ENCODE measurements at regions not wholly inside any gene's neighbourhood (a gene's known extent, or its start where the extent isn't known, plus 50 kb on each side); places are given as distances from the start of the nearest gene placed in this dataset.

- TF ChIP-seq, protein P1, sequence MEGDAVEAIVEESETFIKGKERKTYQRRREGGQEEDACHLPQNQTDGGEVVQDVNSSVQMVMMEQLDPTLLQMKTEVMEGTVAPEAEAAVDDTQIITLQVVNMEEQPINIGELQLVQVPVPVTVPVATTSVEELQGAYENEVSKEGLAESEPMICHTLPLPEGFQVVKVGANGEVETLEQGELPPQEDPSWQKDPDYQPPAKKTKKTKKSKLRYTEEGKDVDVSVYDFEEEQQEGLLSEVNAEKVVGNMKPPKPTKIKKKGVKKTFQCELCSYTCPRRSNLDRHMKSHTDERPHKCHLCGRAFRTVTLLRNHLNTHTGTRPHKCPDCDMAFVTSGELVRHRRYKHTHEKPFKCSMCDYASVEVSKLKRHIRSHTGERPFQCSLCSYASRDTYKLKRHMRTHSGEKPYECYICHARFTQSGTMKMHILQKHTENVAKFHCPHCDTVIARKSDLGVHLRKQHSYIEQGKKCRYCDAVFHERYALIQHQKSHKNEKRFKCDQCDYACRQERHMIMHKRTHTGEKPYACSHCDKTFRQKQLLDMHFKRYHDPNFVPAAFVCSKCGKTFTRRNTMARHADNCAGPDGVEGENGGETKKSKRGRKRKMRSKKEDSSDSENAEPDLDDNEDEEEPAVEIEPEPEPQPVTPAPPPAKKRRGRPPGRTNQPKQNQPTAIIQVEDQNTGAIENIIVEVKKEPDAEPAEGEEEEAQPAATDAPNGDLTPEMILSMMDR (conservative IDR thresholded peaks at IDR 0.05; ENCODE audit: low read depth in 2 of 2): no peak
- no peak for TF ChIP-seq STAT1 (IDR thresholded peaks at IDR 0.05; ENCODE audit: unreplicated experiment)
- TF ChIP-seq, protein P2, sequence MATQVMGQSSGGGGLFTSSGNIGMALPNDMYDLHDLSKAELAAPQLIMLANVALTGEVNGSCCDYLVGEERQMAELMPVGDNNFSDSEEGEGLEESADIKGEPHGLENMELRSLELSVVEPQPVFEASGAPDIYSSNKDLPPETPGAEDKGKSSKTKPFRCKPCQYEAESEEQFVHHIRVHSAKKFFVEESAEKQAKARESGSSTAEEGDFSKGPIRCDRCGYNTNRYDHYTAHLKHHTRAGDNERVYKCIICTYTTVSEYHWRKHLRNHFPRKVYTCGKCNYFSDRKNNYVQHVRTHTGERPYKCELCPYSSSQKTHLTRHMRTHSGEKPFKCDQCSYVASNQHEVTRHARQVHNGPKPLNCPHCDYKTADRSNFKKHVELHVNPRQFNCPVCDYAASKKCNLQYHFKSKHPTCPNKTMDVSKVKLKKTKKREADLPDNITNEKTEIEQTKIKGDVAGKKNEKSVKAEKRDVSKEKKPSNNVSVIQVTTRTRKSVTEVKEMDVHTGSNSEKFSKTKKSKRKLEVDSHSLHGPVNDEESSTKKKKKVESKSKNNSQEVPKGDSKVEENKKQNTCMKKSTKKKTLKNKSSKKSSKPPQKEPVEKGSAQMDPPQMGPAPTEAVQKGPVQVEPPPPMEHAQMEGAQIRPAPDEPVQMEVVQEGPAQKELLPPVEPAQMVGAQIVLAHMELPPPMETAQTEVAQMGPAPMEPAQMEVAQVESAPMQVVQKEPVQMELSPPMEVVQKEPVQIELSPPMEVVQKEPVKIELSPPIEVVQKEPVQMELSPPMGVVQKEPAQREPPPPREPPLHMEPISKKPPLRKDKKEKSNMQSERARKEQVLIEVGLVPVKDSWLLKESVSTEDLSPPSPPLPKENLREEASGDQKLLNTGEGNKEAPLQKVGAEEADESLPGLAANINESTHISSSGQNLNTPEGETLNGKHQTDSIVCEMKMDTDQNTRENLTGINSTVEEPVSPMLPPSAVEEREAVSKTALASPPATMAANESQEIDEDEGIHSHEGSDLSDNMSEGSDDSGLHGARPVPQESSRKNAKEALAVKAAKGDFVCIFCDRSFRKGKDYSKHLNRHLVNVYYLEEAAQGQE (IDR thresholded peaks at IDR 0.05; ENCODE audit: unreplicated experiment): no peak
- TF ChIP-seq CREB1 (CRISPR knock-in tag; IDR thresholded peaks at IDR 0.05; ENCODE audit: low read depth): no peak
- no peak for TF ChIP-seq EZH2phosphoT487 (IDR thresholded peaks at IDR 0.05; ENCODE audit: unreplicated experiment)
Measured at GRCh38 chr13:89372193-89372592, 1701.0 kb downstream of the SLITRK5 start (continued).

DNA sequence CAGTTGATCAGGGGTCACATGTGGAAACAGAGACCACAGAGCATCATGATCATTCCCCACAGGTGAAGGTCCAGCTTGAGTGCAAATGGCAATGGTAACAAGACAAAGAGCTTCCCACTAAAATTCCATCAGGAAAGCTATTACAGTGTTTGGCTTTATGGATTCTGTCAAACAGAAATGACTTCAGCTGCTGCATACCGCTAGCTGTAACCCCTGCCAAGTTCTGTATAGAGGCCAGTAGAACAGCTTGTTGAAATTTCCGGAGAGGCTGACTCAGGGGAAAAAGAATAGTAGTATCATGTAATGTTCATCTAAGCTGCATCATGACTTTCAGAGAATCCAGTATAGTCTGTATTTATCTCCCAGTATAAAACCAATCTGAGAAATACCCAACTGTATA, 1704.7 kb downstream of the SLITRK5 start:
- H3K4me3 ChIP-seq: no peak overlapping the region
- no peak overlapping the region for H3K27ac ChIP-seq (ENCODE audit: low read depth)
- no peaks in the 10 kb centered on the region for H3K36me3 ChIP-seq (ENCODE audit: insufficient read depth)
- Mint-ChIP-seq H3K4me1 (peaks cover 11% of the 10 kb centered on the region), H3K9me3 (peaks cover 2% of the 10 kb centered on the region; the same call in 1 of the 3 replicates), H3K36me3 (ENCODE audit: low read depth) (peaks cover 4% of the 10 kb centered on the region; the same call in 1 of the 3 replicates), H3K4me3 (no peak overlapping the region), H3K27me3 (ENCODE audit: insufficient read depth, low read depth, poor library complexity) (peaks cover 1% of the 10 kb centered on the region), H3K27ac (no peak overlapping the region)
- DNase-seq (ENCODE audit: low spot score) (no peak), ATAC-seq (no peak)
- peak overlapping the region; percentile 61; the same call in 1 of the 2 replicates for H2AFZ ChIP-seq
- TF ChIP-seq ZNF331 (CRISPR knock-in tag; IDR thresholded peaks at IDR 0.05; ENCODE audit: low read depth) (no peak), EZH2phosphoT487 (IDR thresholded peaks at IDR 0.05; ENCODE audit: unreplicated experiment) (no peak), CREB1 (CRISPR knock-in tag; IDR thresholded peaks at IDR 0.05; ENCODE audit: low read depth) (no peak), EZH2 (IDR thresholded peaks at IDR 0.05; ENCODE audit: low read depth, unreplicated experiment) (no peak)
- peaks cover 4% of the 10 kb centered on the region; the same call in 1 of the 2 replicates for H3K9me2 ChIP-seq (ENCODE audit: insufficient read depth)
- no peaks in the 10 kb centered on the region for H3K27me3 ChIP-seq (ENCODE audit: insufficient read depth)
- H3K4me1 ChIP-seq (ENCODE audit: insufficient read depth): peaks cover 3% of the 10 kb centered on the region; the same call in 1 of the 2 replicates
- H3F3A ChIP-seq (replicated peaks; ENCODE audit: low read depth): no peaks in the 10 kb centered on the region
- H3K79me2 ChIP-seq (replicated peaks; ENCODE audit: insufficient read depth): no peaks in the 10 kb centered on the region
- no peak overlapping the region for H3K4me2 ChIP-seq
- no peaks in the 10 kb centered on the region for H4K20me1 ChIP-seq (replicated peaks; ENCODE audit: insufficient read depth)

GRCh38 chr13:89380101-89380500, 1708.9 kb downstream of the SLITRK5 start:
- Histone ChIP-seq H3K27me3 (ENCODE audit: insufficient read depth) (no peaks in the 10 kb centered on the region), H3K79me2 (replicated peaks; ENCODE audit: insufficient read depth) (no peaks in the 10 kb centered on the region), H3K4me1 (ENCODE audit: insufficient read depth) (no peaks in the 10 kb centered on the region), H3K4me3 (no peak overlapping the region), H3K36me3 (ENCODE audit: insufficient read depth) (no peaks in the 10 kb centered on the region), H3K9me2 (ENCODE audit: insufficient read depth) (peaks cover 4% of the 10 kb centered on the region; the same call in 1 of the 2 replicates), H4K20me1 (replicated peaks; ENCODE audit: insufficient read depth) (no peaks in the 10 kb centered on the region), H3K27ac (ENCODE audit: low read depth) (no peak overlapping the region), H2AFZ (peak overlapping the region; percentile 72; the same call in 1 of the 2 replicates), H3F3A (replicated peaks; ENCODE audit: low read depth) (no peaks in the 10 kb centered on the region), H3K4me2 (no peak overlapping the region)
- no peak for DNase-seq (ENCODE audit: low spot score)
- ATAC-seq: no peak
- H3K4me1 Mint-ChIP-seq: peaks cover 3% of the 10 kb centered on the region; the same call in 1 of the 3 replicates
- peaks cover 4% of the 10 kb centered on the region; the same call in 1 of the 3 replicates for H3K36me3 Mint-ChIP-seq (ENCODE audit: low read depth)
- peaks cover 2% of the 10 kb centered on the region; the same call in 1 of the 3 replicates for H3K9me3 Mint-ChIP-seq
- no peak overlapping the region for H3K27ac Mint-ChIP-seq
- peaks cover 1% of the 10 kb centered on the region for H3K27me3 Mint-ChIP-seq (ENCODE audit: insufficient read depth, low read depth, poor library complexity)
- no peak overlapping the region for H3K4me3 Mint-ChIP-seq
- TF ChIP-seq EZH2 (IDR thresholded peaks at IDR 0.05; ENCODE audit: low read depth, unreplicated experiment): no peak
- no peak for TF ChIP-seq ZNF331 (CRISPR knock-in tag; IDR thresholded peaks at IDR 0.05; ENCODE audit: low read depth)
- TF ChIP-seq ZNF114 (CRISPR knock-in tag; IDR thresholded peaks at IDR 0.05): no peak
- no peak for TF ChIP-seq JUNB (IDR thresholded peaks at IDR 0.05; ENCODE audit: unreplicated experiment)

All from GM23338 (cell line).